ENCODE measurements at regions not wholly inside any gene's neighbourhood (a gene's known extent, or its start where the extent isn't known, plus 50 kb on each side); places are given as distances from the start of the nearest gene placed in this dataset.

DNA sequence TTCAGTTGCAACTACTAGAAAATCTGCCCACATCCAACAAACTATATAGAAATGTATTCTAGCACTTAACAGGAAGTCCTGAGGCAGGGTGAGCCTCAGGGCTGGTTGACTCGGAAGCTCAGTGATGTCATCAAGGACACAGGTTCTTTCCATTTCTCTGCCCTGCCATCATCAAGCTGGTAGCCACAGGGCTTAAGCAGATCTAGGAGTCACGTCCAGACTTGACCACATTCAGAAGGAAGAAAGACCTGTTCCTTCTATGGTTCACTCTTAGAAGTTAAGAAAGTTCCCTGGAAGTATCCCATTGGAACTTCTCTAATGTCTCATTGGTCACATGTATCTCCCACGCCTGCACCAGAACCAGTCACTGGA is 438.1 kb downstream of the PRDM2 start:
- Histone ChIP-seq H3K4me1 (ENCODE audit: control insufficient read depth in 2 of 2, insufficient read depth in 2 of 2, low read length in 2 of 2) (no peaks in the 10 kb centered on the region), H3K36me3 (replicated peaks in 1 of 2; ENCODE audit: control extremely low read depth in 1 of 2, control insufficient read depth in 1 of 2, extremely low read depth in 1 of 2, insufficient read depth in 2 of 2, low read length in 1 of 2) (no peaks in the 10 kb centered on the region), H3K4me3 (ENCODE audit: control extremely low read depth in 1 of 5, extremely low read depth in 1 of 5, insufficient read depth in 1 of 5, low read depth in 2 of 5, low read length in 4 of 5) (no peak overlapping the region), H3K4me2 (replicated peaks; ENCODE audit: low read depth, low read length, poor library complexity, severe bottlenecking) (no peak overlapping the region), H2AFZ (ENCODE audit: insufficient read depth, low read depth, low read length, poor library complexity, severe bottlenecking) (no peak overlapping the region), H3K79me2 (ENCODE audit: control insufficient read depth, insufficient read depth, low read length) (no peaks in the 10 kb centered on the region), H4K20me1 (ENCODE audit: control insufficient read depth, insufficient read depth, low read length, poor library complexity, severe bottlenecking) (no peaks in the 10 kb centered on the region), H3K27me3 (replicated peaks in 1 of 4; ENCODE audit: control extremely low read depth in 1 of 4, control insufficient read depth in 3 of 4, insufficient read depth in 4 of 4, low read length in 3 of 4) (peaks cover 0 to 2% (median 0%) of the 10 kb centered on the region in 4 experiments), H3K9ac (ENCODE audit: low read length) (no peak overlapping the region), H3K27ac (ENCODE audit: low read length in 2 of 2) (no peak overlapping the region), H3K9me3 (ENCODE audit: control extremely low read depth in 1 of 3, control insufficient read depth in 2 of 3, insufficient read depth in 1 of 3, low read length in 2 of 3) (no peaks in the 10 kb centered on the region)
- ChIA-PET POLR2A (no interaction called here), CTCF (no interaction called here)
- no peak for ATAC-seq (ENCODE audit: low read depth)
- DNase-seq: no peak
- no peak overlapping the region for H3K4me3 Mint-ChIP-seq
- intact Hi-C loops (cut with micrococcal nuclease): no loop called here
- H3K27me3 Mint-ChIP-seq: peaks cover 4% of the 10 kb centered on the region
- H3K4me1 Mint-ChIP-seq: no peaks in the 10 kb centered on the region
- H3K27ac Mint-ChIP-seq: no peak overlapping the region
- no peaks in the 10 kb centered on the region for H3K9me3 Mint-ChIP-seq (ENCODE audit: insufficient read depth)
- no peak for TF ChIP-seq EZH2 (IDR thresholded peaks at IDR 0.05; ENCODE audit: borderline replicate concordance, insufficient read depth, low read depth, low read length, poor library complexity, severe bottlenecking)
- TF ChIP-seq, protein P1, sequence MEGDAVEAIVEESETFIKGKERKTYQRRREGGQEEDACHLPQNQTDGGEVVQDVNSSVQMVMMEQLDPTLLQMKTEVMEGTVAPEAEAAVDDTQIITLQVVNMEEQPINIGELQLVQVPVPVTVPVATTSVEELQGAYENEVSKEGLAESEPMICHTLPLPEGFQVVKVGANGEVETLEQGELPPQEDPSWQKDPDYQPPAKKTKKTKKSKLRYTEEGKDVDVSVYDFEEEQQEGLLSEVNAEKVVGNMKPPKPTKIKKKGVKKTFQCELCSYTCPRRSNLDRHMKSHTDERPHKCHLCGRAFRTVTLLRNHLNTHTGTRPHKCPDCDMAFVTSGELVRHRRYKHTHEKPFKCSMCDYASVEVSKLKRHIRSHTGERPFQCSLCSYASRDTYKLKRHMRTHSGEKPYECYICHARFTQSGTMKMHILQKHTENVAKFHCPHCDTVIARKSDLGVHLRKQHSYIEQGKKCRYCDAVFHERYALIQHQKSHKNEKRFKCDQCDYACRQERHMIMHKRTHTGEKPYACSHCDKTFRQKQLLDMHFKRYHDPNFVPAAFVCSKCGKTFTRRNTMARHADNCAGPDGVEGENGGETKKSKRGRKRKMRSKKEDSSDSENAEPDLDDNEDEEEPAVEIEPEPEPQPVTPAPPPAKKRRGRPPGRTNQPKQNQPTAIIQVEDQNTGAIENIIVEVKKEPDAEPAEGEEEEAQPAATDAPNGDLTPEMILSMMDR (IDR thresholded peaks at IDR 0.05): no peak
- WGBS (ENCODE audit: insufficient coverage): 50% methylated on average over 2 of the region's 3 CpGs

DNA sequence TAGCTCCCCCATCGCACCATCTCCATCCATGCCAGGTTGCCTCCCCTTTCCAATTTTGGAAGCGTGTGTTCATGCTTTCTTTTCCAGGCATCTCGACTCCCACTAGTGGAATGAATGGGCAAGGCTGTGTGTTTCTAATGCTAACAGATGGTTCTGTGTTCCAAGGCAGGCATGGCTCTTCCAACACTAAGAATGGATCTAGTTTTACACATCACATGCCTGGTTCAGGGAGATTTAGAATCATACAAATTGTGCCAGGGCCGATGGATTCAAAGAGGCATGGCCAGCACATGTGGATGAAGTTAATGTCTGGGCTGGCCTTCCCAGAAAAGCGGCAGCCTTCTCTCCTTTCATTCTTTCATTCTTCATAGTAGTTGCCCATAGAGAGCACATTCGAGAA is 438.7 kb downstream of the PRDM2 start:
- Histone ChIP-seq H3K27ac (ENCODE audit: low read length in 2 of 2) (no peak overlapping the region), H3K36me3 (replicated peaks in 1 of 2; ENCODE audit: control extremely low read depth in 1 of 2, control insufficient read depth in 1 of 2, extremely low read depth in 1 of 2, insufficient read depth in 2 of 2, low read length in 1 of 2) (no peaks in the 10 kb centered on the region), H4K20me1 (ENCODE audit: control insufficient read depth, insufficient read depth, low read length, poor library complexity, severe bottlenecking) (no peaks in the 10 kb centered on the region), H3K4me1 (ENCODE audit: control insufficient read depth in 2 of 2, insufficient read depth in 2 of 2, low read length in 2 of 2) (no peaks in the 10 kb centered on the region), H3K4me3 (ENCODE audit: control extremely low read depth in 1 of 5, extremely low read depth in 1 of 5, insufficient read depth in 1 of 5, low read depth in 2 of 5, low read length in 4 of 5) (no peak overlapping the region), H3K27me3 (replicated peaks in 1 of 4; ENCODE audit: control extremely low read depth in 1 of 4, control insufficient read depth in 3 of 4, insufficient read depth in 4 of 4, low read length in 3 of 4) (peaks cover 0 to 2% (median 0%) of the 10 kb centered on the region in 4 experiments), H3K9me3 (ENCODE audit: control extremely low read depth in 1 of 3, control insufficient read depth in 2 of 3, insufficient read depth in 1 of 3, low read length in 2 of 3) (no peaks in the 10 kb centered on the region), H3K9ac (ENCODE audit: low read length) (no peak overlapping the region), H3K79me2 (ENCODE audit: control insufficient read depth, insufficient read depth, low read length) (no peaks in the 10 kb centered on the region), H3K4me2 (replicated peaks; ENCODE audit: low read depth, low read length, poor library complexity, severe bottlenecking) (no peak overlapping the region), H2AFZ (ENCODE audit: insufficient read depth, low read depth, low read length, poor library complexity, severe bottlenecking) (no peak overlapping the region)
- ChIA-PET CTCF (no interaction called here), POLR2A (no interaction called here)
- intact Hi-C loops (cut with micrococcal nuclease): no loop called here
- Mint-ChIP-seq H3K4me1 (no peaks in the 10 kb centered on the region), H3K27ac (no peak overlapping the region), H3K27me3 (peaks cover 4% of the 10 kb centered on the region), H3K4me3 (no peak overlapping the region), H3K9me3 (ENCODE audit: insufficient read depth) (no peaks in the 10 kb centered on the region)
- WGBS (ENCODE audit: insufficient coverage): 95% methylated on average over 3 of the region's 6 CpGs
- ATAC-seq (ENCODE audit: low read depth): no peak
- TF ChIP-seq, protein P1 (IDR thresholded peaks at IDR 0.05): no peak
- no peak for TF ChIP-seq EZH2 (IDR thresholded peaks at IDR 0.05; ENCODE audit: borderline replicate concordance, insufficient read depth, low read depth, low read length, poor library complexity, severe bottlenecking)
- DNase-seq: no peak

All from B cell (primary cell).